Stimulated activated CD4-positive, alpha-beta T cell treated with anti-CD3 and anti-CD28 coated beads, Interleukin-1b, Interleukin-23, amount 100 ng/mL, for 24 hours (primary cell): ENCODE measurements at regions not wholly inside any gene's neighbourhood (a gene's known extent, or its start where the extent isn't known, plus 50 kb on each side); places are given as distances from the start of the nearest gene placed in this dataset.

Source experiments
- DNase-seq, 4 experiments: peaks; one replicate each; pipeline ENCODE4 v3.0.0-alpha.2; 2020; ENCODE audit warnings: low read depth in 4 of 4, low spot score in 1 of 4

DNA sequence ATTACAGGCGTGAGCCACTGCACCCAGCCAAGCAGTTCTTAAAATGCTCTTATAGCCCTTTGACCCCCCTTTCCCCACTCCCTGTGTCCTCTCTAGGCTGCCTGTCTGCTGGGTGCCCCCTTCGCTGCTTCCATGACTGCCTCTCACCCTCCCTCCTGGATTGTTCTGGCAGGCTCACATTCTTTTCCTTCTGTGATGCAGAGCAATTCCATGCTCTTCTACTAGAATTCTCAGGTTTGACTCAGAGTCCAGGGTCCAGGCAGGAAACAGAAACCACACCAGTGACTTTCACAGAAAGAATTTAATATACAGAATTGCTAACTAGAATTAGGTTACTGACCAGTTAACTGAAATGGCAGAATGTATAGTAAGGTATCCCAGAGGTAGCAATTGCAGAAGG lies 244.8 kb downstream of the BAMBI start:
- DNase-seq: no peak

DNA sequence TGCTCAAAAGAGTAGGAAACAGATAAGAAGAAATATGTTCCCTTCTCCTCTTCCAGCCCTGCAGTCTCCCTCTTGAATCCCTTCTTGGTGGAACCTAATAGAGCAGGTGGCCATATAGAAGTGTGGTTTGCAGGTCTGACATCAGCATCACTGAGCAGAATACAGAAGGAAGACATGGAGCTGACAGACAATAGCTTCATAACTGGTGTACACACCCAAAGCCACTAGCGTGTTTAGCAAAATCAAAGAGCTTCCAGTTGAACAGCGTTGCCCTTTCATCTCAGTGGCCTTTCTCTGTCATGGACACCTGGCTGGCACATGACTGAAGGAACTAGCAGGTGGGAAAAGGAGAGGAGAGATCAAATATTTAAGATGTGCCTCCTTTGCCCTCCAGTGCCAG lies 245.5 kb downstream of the BAMBI start:
- DNase-seq: no peak

DNA sequence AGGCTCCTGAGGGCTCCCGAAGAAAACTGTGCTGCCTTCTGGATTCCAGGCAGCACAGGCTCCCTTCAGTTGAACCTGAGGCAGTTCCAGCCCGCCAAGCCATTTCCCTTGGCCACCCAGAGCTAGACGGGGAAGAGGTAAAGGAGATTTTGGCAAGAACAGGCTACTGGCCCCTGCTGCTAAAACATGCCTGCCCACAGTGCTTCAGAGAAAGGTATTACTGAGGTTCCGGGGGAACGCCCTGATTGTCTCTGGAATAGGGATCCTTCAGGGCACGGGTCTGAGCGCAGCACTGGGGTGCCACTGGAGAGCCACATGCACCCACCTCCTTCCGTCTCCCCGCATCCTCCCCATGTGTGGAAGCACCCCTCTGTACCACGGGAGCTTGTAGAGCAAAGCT lies 247.4 kb downstream of the BAMBI start:
- no peak for DNase-seq

DNA sequence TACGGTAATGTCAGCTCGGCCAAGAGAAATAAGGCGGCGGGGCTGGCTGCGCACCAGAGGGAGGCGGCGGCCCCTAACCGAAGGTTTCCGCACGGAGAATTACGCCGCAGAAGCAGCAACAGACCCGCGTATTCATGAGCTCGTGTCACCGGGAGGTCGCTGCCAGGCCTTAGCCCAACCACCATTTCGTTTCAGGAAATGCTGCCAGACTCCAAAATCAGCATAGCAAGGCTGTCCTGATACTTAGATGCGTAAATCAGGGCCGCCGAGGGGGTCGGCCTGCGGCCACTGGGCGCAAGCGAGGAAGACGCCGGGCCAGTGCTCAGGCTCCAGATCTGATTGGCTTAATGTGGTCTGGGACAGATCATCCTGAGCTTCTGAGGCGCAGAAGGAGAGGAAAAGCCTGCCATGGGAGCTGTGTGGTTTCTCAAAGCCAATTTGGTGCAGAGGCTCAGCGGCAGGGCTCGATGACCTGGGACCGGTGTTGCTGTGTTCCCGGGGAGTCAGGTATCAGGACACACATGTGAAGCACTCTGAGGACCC lies 247.9 kb downstream of the BAMBI start:
- no peak for DNase-seq

GRCh38 chr10:28926932-28927331 lies 249.6 kb downstream of the BAMBI start:
- no peak for DNase-seq

DNA sequence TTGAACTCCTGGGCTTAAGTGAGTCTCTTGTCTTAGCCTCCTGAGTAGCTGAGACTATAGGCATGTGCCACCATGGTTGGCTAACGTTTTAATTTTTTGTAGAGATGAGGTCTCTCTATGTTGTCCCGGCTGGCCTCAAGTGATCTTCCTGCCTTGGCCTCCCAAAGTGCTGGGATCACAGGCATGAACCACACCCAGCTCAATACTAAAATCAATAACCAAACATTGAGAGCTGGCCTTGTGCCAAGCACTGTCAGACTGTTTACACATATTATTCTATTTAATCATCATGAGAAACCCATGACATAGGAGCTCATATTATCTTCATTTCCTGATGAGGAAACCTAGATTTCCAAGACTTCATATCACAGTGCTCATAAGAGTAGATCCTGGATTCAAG lies 251.2 kb downstream of the BAMBI start:
- DNase-seq: no peak

DNA sequence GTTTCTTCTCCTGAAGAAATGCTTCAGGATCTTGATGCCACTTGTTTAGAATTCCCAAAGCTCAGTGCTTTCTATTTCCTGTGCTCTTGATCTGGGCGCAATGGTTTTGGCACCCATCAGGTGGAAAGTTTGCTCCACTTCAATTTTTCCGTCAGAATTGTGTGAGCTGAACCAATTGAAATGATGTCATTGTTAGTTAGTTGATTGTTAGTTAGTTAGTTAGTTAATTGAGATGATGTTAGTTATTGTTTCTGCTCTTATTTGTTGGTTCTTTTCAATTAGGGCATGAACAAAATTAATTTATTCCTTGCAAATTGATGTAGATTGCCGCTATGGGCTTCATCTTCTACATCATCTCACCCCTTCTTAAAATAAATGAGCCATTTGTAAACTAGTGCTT lies 252.6 kb downstream of the BAMBI start:
- DNase-seq: no peak

DNA sequence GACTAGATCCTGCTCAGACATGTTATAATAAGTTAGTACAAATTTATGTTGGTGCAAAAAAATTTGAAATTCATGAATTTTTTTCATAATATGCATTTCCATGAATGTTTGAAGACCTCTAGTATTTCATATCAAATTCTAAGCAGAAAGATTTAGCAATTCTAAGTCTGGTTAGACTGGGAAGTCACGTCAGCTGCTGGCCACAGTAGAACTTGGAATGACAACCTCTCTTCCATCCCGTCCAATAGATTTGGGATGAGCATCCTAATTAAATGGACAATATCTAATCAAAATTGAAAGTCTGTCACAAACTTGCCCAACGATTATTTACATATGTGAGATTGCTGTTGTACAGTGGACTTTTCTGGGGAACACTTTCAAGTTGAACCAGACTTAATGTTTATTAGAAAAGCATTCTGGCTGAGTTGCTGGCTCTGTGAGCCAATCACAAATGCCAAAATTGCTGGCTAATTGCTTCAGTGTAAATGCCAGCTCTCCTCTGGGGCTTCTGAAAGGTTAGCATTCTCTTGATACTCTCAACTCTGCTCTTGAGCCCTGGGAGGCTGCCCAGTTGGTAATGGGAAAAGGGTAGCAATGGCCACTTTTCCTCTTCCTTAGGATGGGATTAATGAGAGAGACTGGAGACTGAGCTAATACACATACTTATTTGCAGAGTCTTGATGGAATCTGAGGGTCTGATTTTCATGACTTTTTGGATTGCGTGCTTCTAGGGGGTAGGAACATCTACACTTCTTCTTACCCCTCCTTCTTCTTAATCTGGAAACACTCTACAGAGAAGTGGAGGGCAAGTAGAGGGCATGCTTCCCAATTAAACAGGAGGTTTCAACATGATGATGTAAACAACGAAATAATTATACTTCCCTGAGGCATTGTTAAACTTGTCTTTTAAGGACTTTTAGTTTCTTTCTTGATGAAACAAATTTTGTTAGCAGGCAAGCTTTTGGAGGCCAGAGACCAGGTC lies 253.5 kb downstream of the BAMBI start:
- DNase-seq: no peak

DNA sequence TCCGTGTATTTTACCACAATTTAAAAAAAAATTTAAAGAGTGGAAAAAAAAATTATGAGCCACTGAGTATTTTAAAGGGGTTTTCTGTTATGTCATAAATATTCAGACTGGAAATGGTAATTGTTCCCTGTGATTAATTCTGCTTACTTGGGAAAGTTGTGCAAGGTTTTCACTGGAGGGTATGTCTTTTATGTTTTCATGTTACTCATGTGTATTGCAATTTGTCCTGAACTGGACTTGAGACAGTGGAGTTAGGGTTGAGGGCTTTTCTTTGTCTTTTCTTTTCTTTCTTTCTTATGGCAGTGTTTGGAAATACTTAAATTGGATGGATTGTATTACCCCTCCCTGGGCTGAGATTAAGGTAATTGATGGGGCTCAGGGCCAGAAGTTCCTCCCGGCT lies 257.7 kb downstream of the BAMBI start:
- no peak for DNase-seq

- no peak for DNase-seq
Observed at GRCh38 chr10:28937959-28938358, 260.6 kb downstream of the BAMBI start.

- no peak for DNase-seq
Observed at GRCh38 chr10:28938745-28939144, 261.4 kb downstream of the BAMBI start.

DNA sequence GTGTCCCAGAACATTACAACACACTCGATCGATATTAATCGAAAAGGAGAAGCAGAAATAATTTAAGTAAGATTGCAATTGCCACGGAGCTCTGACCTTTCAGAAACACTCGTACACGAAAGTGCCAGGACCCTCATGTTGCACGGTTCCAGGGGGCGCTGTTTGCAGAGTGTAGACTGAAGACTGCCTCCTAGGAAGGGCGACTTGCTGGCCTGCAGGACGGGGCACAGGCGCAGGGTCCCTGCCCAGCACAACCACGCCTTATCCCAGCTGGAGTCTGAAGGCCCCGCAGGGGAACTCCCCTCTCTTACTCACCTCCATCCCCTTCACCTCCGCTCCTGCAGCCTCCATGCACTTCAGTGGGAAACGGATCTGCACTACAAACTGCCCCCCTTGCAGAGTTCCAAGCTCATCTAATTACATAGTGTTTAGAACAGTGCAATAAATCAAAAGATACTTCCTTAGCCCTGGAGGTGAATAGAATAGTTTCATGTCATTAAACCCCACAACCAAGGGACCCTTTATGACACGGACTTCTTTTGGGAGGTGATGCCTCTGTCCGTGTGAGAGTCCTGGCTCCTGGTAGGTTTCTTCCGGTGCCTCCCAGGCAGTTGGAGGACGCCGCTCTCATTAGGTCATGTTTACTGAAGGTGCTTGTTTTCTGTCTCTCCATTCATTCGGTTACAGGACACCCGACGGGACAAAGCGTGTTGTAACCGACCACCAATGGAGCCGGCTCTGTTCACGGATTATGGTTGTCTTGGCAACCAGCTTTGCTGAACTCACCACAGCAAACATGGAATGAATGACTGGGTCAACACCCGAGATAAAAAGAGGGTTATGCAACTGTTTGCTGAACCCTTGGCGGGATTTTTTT lies 262.2 kb downstream of the BAMBI start:
- DNase-seq: no peak

GRCh38 chr10:28940158-28940888 lies 263.0 kb downstream of the BAMBI start:
- no peak for DNase-seq

DNA sequence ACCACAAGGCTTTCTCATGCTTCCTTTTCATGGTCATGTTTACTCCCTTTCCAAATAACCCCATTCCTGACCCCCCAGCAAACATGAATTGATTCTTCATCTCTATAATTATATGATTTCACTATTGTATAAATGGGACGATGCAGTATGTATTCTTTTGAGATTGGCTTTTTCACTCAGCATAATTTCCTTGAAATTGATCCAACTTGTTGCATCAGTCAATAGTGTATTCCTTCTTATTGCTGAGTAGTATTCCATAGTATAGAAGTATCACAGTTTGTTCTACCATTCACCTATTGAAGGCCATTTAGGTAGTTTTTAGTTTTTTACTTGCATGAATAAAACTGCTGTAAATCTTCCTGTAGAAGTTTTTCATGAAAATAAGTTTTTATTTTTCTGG lies 264.7 kb downstream of the BAMBI start:
- no peak for DNase-seq

- no peak for DNase-seq
Observed at GRCh38 chr10:28945959-28946358, 268.6 kb downstream of the BAMBI start.

DNA sequence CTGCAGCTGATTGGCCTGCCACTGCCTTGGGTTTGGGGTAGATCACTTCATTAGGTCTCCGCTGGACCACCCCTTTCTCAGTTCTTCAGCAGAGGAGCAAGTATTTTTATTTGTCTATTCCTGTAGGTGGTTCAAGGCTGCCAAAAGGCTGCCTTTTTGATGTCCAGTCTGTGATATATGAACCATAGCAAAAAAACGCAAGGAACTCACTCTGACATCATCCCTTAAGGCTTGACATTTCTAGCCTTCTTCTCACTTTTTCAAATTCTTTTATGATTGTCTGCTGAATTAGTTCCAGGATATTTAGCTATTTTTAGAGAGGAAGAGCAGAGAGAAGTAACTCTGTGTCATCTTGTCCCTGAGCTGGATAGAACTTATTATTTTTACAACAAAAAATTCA lies 269.2 kb downstream of the BAMBI start:
- DNase-seq: no peak

DNA sequence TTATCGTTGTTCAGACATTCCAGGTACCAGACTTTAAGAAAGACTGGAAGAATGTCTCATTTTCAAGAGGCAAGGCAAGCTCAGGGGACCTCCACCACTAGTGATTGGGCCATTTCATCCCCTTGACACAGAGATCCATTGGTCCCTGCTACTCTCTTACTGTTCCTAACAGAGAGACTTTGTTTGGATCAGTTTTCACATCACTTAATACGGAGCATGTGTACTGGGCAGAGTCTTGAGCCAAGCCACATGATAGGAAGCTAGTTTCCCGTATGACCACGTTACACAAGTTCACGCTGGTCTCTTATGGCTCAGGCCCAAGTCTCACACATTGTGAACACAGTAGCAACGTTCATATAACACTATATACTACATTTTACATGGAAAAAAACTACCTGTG lies 269.9 kb downstream of the BAMBI start:
- DNase-seq: no peak

DNA sequence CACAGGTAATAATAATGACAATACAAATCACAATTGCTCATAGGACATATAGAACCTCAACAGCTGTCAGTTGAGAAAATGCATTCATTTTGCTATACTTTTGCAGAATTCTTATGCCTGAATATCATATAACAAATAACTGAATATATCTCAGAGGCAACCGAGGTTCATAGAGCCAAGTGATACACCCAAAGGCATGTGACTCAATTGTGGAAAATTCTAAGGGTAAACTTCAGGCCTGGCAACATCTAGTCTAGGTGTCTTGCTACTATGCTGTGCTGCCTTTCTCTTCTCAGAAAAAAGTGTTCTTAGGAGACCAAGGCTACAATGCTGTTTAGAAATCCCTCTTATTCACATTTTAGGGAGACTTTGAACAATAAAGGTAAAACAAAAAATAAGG lies 270.7 kb downstream of the BAMBI start:
- no peak for DNase-seq

GRCh38 chr10:28949005-28950004 lies 272.0 kb downstream of the BAMBI start:
- DNase-seq: no peak

GRCh38 chr10:28951484-28951883 lies 274.2 kb downstream of the BAMBI start:
- no peak for DNase-seq
